AG04450 (cell line): ENCODE measurements at regions not wholly inside any gene's neighbourhood (a gene's known extent, or its start where the extent isn't known, plus 50 kb on each side); places are given as distances from the start of the nearest gene placed in this dataset.

Source experiments
- CTCF ChIA-PET: fragments of 300-600, 350-600 bp; formaldehyde crosslinking; extraction: SDS; loops from one replicate; lab custom pipeline; 2022; ENCODE audit warnings: antibody characterized with exemption, inconsistent platforms; lab: Charles Lee
- POLR2A ChIA-PET: fragments of 350-600 bp; formaldehyde crosslinking; extraction: SDS; loops from one replicate; lab custom pipeline; 2021; ENCODE audit warnings: antibody characterized with exemption, inconsistent platforms; lab: Yijun Ruan, JAX
- DNase-seq: peaks from one replicate; pipeline ENCODE4 v3.0.0-alpha.2; 2011; ENCODE audit warnings: low read depth, low spot score
- H3K27ac ChIP-seq: one replicate; pipeline ENCODE4 v1.5.1; 2012; ENCODE audit warnings: low read depth, low read length, control low read depth
- H3K27me3 ChIP-seq: one replicate; pipeline ENCODE4 v1.6.0; 2012; ENCODE audit warnings: low read length; ENCODE audit not compliant: control insufficient read depth, insufficient read depth
- H3K4me3 ChIP-seq: 2 replicates; pipeline ENCODE4 v1.5.1; 2011; ENCODE audit warnings: mild to moderate bottlenecking, low read depth, low read length, control low read depth
- H3K9me3 ChIP-seq: 2 replicates; pipeline ENCODE4 v1.5.1; 2012; ENCODE audit warnings: low read length; ENCODE audit not compliant: control insufficient read depth, insufficient read depth
- TF ChIP-seq, protein P1 (sequence below): IDR thresholded peaks from 2 replicates; pipeline ENCODE4 v1.5.1; 2011; ENCODE audit warnings: low read depth, low read length, control low read depth, inconsistent platforms

DNA sequence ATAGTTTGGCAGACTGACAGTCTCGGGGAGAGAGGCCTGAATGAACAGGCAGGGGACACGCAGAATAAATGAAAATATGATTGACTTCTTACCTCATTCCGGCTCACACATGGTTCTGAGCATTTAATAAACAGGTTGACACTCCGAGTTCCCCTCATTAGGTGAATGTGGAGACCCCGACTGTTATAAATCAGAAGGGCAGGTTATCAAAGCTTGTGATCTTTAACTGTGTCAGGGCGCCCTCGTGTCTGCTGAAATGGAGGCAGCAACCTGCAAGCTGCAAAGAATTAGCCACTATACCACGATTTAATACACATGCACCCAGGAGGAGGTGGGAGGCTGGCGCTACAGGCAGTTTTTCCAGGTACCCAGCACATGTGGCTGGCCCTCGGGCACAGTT, 627.5 kb downstream of the MED13L start:
- TF ChIP-seq, protein P1, sequence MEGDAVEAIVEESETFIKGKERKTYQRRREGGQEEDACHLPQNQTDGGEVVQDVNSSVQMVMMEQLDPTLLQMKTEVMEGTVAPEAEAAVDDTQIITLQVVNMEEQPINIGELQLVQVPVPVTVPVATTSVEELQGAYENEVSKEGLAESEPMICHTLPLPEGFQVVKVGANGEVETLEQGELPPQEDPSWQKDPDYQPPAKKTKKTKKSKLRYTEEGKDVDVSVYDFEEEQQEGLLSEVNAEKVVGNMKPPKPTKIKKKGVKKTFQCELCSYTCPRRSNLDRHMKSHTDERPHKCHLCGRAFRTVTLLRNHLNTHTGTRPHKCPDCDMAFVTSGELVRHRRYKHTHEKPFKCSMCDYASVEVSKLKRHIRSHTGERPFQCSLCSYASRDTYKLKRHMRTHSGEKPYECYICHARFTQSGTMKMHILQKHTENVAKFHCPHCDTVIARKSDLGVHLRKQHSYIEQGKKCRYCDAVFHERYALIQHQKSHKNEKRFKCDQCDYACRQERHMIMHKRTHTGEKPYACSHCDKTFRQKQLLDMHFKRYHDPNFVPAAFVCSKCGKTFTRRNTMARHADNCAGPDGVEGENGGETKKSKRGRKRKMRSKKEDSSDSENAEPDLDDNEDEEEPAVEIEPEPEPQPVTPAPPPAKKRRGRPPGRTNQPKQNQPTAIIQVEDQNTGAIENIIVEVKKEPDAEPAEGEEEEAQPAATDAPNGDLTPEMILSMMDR = no peak
- ChIA-PET CTCF (no interaction called here), POLR2A (interaction anchor here (0.6 kb wide), 1 partner anchor 11 kb away, joined by 10 read pairs; no protein-coding TSS in a partner anchor)
- Histone ChIP-seq H3K9me3 (no peaks in the 10 kb centered on the region), H3K27ac (no peak overlapping the region), H3K27me3 (peaks cover 3% of the 10 kb centered on the region), H3K4me3 (no peak overlapping the region)
- no peak for DNase-seq

- H3K9me3 ChIP-seq = no peaks in the 10 kb centered on the region
- H3K4me3 ChIP-seq = no peak overlapping the region
- DNase-seq = no peak
- H3K27ac ChIP-seq = no peak overlapping the region
- peaks cover 3% of the 10 kb centered on the region for H3K27me3 ChIP-seq
- ChIA-PET CTCF (no interaction called here), POLR2A (no interaction called here)
- TF ChIP-seq, protein P1 = no peak
These were observed 629.0 kb downstream of the MED13L start for GRCh38 chr12:115648463-115648862.

DNA sequence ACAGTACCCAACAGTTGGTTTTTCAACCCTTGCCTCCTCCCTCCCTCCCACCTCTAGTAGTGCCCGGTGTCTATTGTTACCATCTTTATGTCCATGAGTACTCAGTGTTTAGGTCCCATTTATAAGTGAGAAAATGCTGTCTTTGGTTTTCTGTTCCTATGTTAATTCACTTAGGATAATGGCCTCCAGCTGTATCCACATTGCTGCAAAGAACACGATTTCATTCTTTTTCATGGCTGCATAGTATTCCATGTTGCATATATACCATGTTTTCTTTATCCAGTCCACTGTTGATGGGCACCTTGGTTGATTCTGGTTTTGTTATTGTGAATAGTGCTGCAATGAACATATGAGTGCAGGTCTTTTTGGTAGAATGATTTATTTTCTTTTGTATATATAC, 631.3 kb downstream of the MED13L start:
- CTCF ChIA-PET = no interaction called here
- Histone ChIP-seq H3K27me3 (no peaks in the 10 kb centered on the region), H3K9me3 (no peaks in the 10 kb centered on the region), H3K27ac (no peak overlapping the region), H3K4me3 (no peak overlapping the region)
- TF ChIP-seq, protein P1 = no peak
- POLR2A ChIA-PET = no interaction called here
- no peak for DNase-seq

GRCh38 chr12:115640929-115641328, 636.6 kb downstream of the MED13L start:
- TF ChIP-seq, protein P1 = no peak
- CTCF ChIA-PET = no interaction called here
- H3K27ac ChIP-seq = no peak overlapping the region
- no peak for DNase-seq
- peaks cover 2% of the 10 kb centered on the region for H3K27me3 ChIP-seq
- no peak overlapping the region for H3K4me3 ChIP-seq
- no peaks in the 10 kb centered on the region for H3K9me3 ChIP-seq
- POLR2A ChIA-PET = no interaction called here

GRCh38 chr12:115639648-115640012, 637.9 kb downstream of the MED13L start:
- POLR2A ChIA-PET = no interaction called here
- Histone ChIP-seq H3K9me3 (no peaks in the 10 kb centered on the region), H3K4me3 (no peak overlapping the region), H3K27ac (no peak overlapping the region), H3K27me3 (peaks cover 2% of the 10 kb centered on the region)
- no peak for DNase-seq
- TF ChIP-seq, protein P1 = no peak
- CTCF ChIA-PET = no interaction called here
